Tongue (tissue), 1 donor: ENCODE measurements at regions not wholly inside any gene's neighbourhood (a gene's known extent, or its start where the extent isn't known, plus 50 kb on each side); places are given as distances from the start of the nearest gene placed in this dataset.

ENCODE experiments used
- DNase-seq: peaks from one replicate; pipeline ENCODE4 v3.0.0-alpha.2; 2015

GRCh38 chr4:46684041-46684440, 225.0 kb downstream of the COX7B2 start:
- DNase-seq: no peak

- DNase-seq: no peak
Measured at GRCh38 chr4:46676364-46676763, 232.7 kb downstream of the COX7B2 start.

- DNase-seq: no peak
Measured at GRCh38 chr4:46674326-46674725, 234.7 kb downstream of the COX7B2 start.

GRCh38 chr4:46667790-46668189, 241.3 kb downstream of the COX7B2 start:
- no peak for DNase-seq

GRCh38 chr4:46656071-46656470, 253.0 kb downstream of the COX7B2 start:
- DNase-seq: no peak

GRCh38 chr4:46653842-46654241, 255.2 kb downstream of the COX7B2 start:
- DNase-seq: no peak

GRCh38 chr4:46649390-46649789, 259.5 kb upstream of the GABRA2 start:
- DNase-seq: no peak

GRCh38 chr4:46648088-46648744, 258.3 kb upstream of the GABRA2 start:
- peak; percentile 5 for DNase-seq

GRCh38 chr4:46645126-46645525, 255.2 kb upstream of the GABRA2 start:
- DNase-seq: no peak
